ENCODE measurements at regions not wholly inside any gene's neighbourhood (a gene's known extent, or its start where the extent isn't known, plus 50 kb on each side); places are given as distances from the start of the nearest gene placed in this dataset.

- no peak for TF ChIP-seq CTCF (IDR thresholded peaks at IDR 0.05)
- no peak for TF ChIP-seq POLR2AphosphoS5 (IDR thresholded peaks at IDR 0.05)
- no peak for TF ChIP-seq POLR2A (IDR thresholded peaks at IDR 0.05)
Observed at GRCh38 chr4:23979534-23979933, 89.7 kb upstream of the PPARGC1A start.

Measured in suprapubic skin (tissue), 4 donors.